H9 (cell line): ENCODE measurements at regions not wholly inside any gene's neighbourhood (a gene's known extent, or its start where the extent isn't known, plus 50 kb on each side); places are given as distances from the start of the nearest gene placed in this dataset.

Experiments used
- DNase-seq: peaks from one replicate; pipeline ENCODE4 v3.0.0-alpha.2; 2017
- H2AFZ ChIP-seq: one replicate; pipeline ENCODE4 v1.6.1; 2013; ENCODE audit warnings: mild to moderate bottlenecking, low read length, control low read depth, moderate library complexity
- H2AK5ac ChIP-seq: 2 replicates; pipeline ENCODE4 v1.6.1; 2013; ENCODE audit warnings: low read length, control low read depth, mixed read lengths; ENCODE audit not compliant: insufficient read length
- H2BK120ac ChIP-seq: one replicate; pipeline ENCODE4 v1.6.1; 2013; ENCODE audit warnings: low read depth, mild to moderate bottlenecking, low read length, control low read depth, inconsistent platforms; ENCODE audit not compliant: poor library complexity, severe bottlenecking
- H2BK12ac ChIP-seq: 2 replicates; pipeline ENCODE4 v1.6.1; 2013; ENCODE audit warnings: low read length, control low read depth, mixed read lengths, low read depth; ENCODE audit not compliant: insufficient read length
- H2BK15ac ChIP-seq: 2 replicates; pipeline ENCODE4 v1.6.1; 2013; ENCODE audit warnings: low read depth, low read length, control low read depth
- H2BK20ac ChIP-seq: one replicate; pipeline ENCODE4 v1.6.1; 2013; ENCODE audit warnings: low read depth, mild to moderate bottlenecking, low read length, control low read depth, inconsistent platforms; ENCODE audit not compliant: poor library complexity, severe bottlenecking
- H2BK5ac ChIP-seq: 2 replicates; pipeline ENCODE4 v1.6.1; 2013; ENCODE audit warnings: low read length, control low read depth, mixed read lengths; ENCODE audit not compliant: insufficient read length
- H3K14ac ChIP-seq: 2 replicates; pipeline ENCODE4 v1.6.1; 2013; ENCODE audit warnings: low read length, control low read depth; ENCODE audit not compliant: insufficient read depth
- H3K18ac ChIP-seq: 2 replicates; pipeline ENCODE4 v1.6.1; 2013; ENCODE audit warnings: low read depth, mild to moderate bottlenecking, mixed read lengths, low read length, control low read depth; ENCODE audit not compliant: insufficient read length
- H3K23ac ChIP-seq: 2 replicates; pipeline ENCODE4 v1.6.1; 2013; ENCODE audit warnings: low read length, control low read depth, mixed read lengths, low read depth; ENCODE audit not compliant: insufficient read length
- H3K23me2 ChIP-seq: 2 replicates; pipeline ENCODE4 v1.6.1; 2013; ENCODE audit warnings: low read depth, mild to moderate bottlenecking, mixed read lengths, low read length, control low read depth; ENCODE audit not compliant: insufficient read length, poor library complexity, severe bottlenecking
- H3K27ac ChIP-seq: 2 replicates; pipeline ENCODE4 v1.5.1; 2013; ENCODE audit warnings: low read length, control low read depth, mixed read lengths, low read depth; ENCODE audit not compliant: insufficient read length
- H3K27me3 ChIP-seq: 2 replicates; pipeline ENCODE4 v1.6.1; 2013; ENCODE audit warnings: low read length, control low read depth, inconsistent platforms; ENCODE audit not compliant: insufficient read depth
- H3K4ac ChIP-seq: 2 replicates; pipeline ENCODE4 v1.6.1; 2013; ENCODE audit warnings: low read depth, mild to moderate bottlenecking, control low read depth, inconsistent platforms, low read length, moderate library complexity
- H3K4me1 ChIP-seq: 2 replicates; pipeline ENCODE4 v1.6.1; 2013; ENCODE audit warnings: low read length, control low read depth, inconsistent platforms; ENCODE audit not compliant: insufficient read depth
- H3K4me2 ChIP-seq: 2 replicates; pipeline ENCODE4 v1.6.1; 2013; ENCODE audit warnings: low read length, control low read depth, mixed read lengths; ENCODE audit not compliant: insufficient read length, insufficient read depth
- H3K56ac ChIP-seq: 2 replicates; pipeline ENCODE4 v1.6.1; 2013; ENCODE audit warnings: low read depth, mild to moderate bottlenecking, mixed read lengths, low read length, control low read depth; ENCODE audit not compliant: insufficient read length
- H3K79me1 ChIP-seq: 2 replicates; pipeline ENCODE4 v1.6.1; 2013; ENCODE audit warnings: low read depth, mild to moderate bottlenecking, moderate library complexity, low read length, control low read depth, inconsistent platforms; ENCODE audit not compliant: insufficient read depth, poor library complexity, severe bottlenecking
- H3K79me2 ChIP-seq: 2 replicates; pipeline ENCODE4 v1.6.1; 2013; ENCODE audit warnings: low read length, control low read depth, inconsistent platforms; ENCODE audit not compliant: insufficient read depth
- H3K9ac ChIP-seq: 2 replicates; pipeline ENCODE4 v1.6.1; 2013; ENCODE audit warnings: low read length, control low read depth, mixed read lengths; ENCODE audit not compliant: insufficient read length; ENCODE audit errors: extremely low read depth
- H3K9me3 ChIP-seq: one replicate; pipeline ENCODE4 v1.6.1; 2013; ENCODE audit warnings: low read depth, low read length, inconsistent platforms; ENCODE audit not compliant: control insufficient read depth
- H3T11ph ChIP-seq: one replicate; pipeline ENCODE4 v1.6.1; 2013; ENCODE audit warnings: mild to moderate bottlenecking, low read length, control low read depth, inconsistent platforms
- H4K20me1 ChIP-seq: one replicate; pipeline ENCODE4 v1.6.1; 2013; ENCODE audit not compliant: control insufficient read depth, insufficient read length, insufficient read depth
- H4K5ac ChIP-seq: 2 replicates; pipeline ENCODE4 v1.6.1; 2013; ENCODE audit warnings: low read depth, mild to moderate bottlenecking, mixed read lengths, low read length, control low read depth; ENCODE audit not compliant: insufficient read length
- H4K8ac ChIP-seq: replicated peaks from 2 replicates; pipeline ENCODE4 v1.6.1; 2013; ENCODE audit warnings: low read length, control low read depth, mixed read lengths, low read depth; ENCODE audit not compliant: insufficient read length
- H4K91ac ChIP-seq: 2 replicates; pipeline ENCODE4 v1.6.1; 2013; ENCODE audit warnings: low read depth, mild to moderate bottlenecking, moderate library complexity, mixed read lengths, low read length, control low read depth; ENCODE audit not compliant: insufficient read length
- H3K27ac Mint-ChIP-seq, 3 experiments: 2 replicates in 2 of 3; 3 replicates in 1 of 3; pipeline ENCODE4 v1.8.0; 2020 to 2021; ENCODE audit warnings: mixed read lengths in 3 of 3, mild to moderate bottlenecking in 1 of 3, moderate library complexity in 1 of 3
- H3K27me3 Mint-ChIP-seq: 2 replicates; pipeline ENCODE4 v1.8.0; 2021; ENCODE audit warnings: low read depth, mild to moderate bottlenecking, moderate library complexity, mixed read lengths
- H3K36me3 Mint-ChIP-seq, 3 experiments: 2 replicates in 2 of 3; 3 replicates in 1 of 3; pipeline ENCODE4 v1.8.0; 2020 to 2021; ENCODE audit warnings: low read depth in 3 of 3, mixed read lengths in 3 of 3; ENCODE audit not compliant: insufficient read depth in 1 of 3
- H3K4me1 Mint-ChIP-seq, 2 experiments: 2 replicates each; pipeline ENCODE4 v1.8.0; 2020; ENCODE audit warnings: mixed read lengths in 2 of 2
- H3K4me3 Mint-ChIP-seq, 2 experiments: 2 replicates in 1 of 2; 3 replicates in 1 of 2; pipeline ENCODE4 v1.8.0; 2020 to 2021; ENCODE audit warnings: mild to moderate bottlenecking in 2 of 2, mixed read lengths in 2 of 2, moderate library complexity in 1 of 2
- H3K9me3 Mint-ChIP-seq, 2 experiments: 2 replicates in 1 of 2; 3 replicates in 1 of 2; pipeline ENCODE4 v1.8.0; 2020; ENCODE audit warnings: mild to moderate bottlenecking in 2 of 2, mixed read lengths in 2 of 2, moderate library complexity in 1 of 2
- WGBS: extraction: QIAGEN DNeasy Blood & Tissue Kit; methylation state at CpG from one replicate; pipeline ENCODE4 v1.1.7; 2013; ENCODE audit warnings: missing lambda C conversion rate, low lambda C conversion rate, mixed read lengths; ENCODE audit not compliant: insufficient read length; ENCODE audit errors: extremely low coverage; 5-methylcytosine and 5-hydroxymethylcytosine counted together
- TF ChIP-seq, protein P1 (sequence below): fragments of 200-600 bp; sonication (generic); conservative IDR thresholded peaks from 3 replicates; pipeline ENCODE4 v1.8.0; 2021; ENCODE audit warnings: antibody characterized with exemption, mild to moderate bottlenecking

DNA sequence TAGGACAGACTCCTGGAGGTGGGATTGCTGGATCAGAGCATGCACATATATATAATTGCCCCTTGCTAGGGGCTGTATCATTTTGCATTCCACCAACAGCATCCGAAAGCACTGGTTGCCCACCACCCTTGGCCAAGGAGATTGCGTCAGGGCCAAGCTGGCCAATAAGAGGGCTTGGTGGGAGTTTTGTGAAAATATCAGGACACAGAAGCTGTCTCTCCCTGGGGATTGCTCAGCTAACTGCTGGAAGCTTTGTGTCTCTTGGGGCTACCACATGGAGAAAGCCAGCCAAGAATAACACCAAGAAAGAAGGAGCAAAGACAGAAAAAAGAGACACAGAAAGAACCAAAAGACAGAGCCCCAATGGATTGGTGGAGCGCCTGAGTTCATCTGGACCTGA lies 90.6 kb upstream of the RALGAPA2 start:
- Mint-ChIP-seq H3K27ac (no peak overlapping the region), H3K9me3 (no peaks in the 10 kb centered on the region), H3K4me1 (peaks cover 22 to 23% of the 10 kb centered on the region in 2 experiments), H3K36me3 (no peaks in the 10 kb centered on the region), H3K4me3 (no peak overlapping the region), H3K27me3 (no peaks in the 10 kb centered on the region)
- Histone ChIP-seq H2BK20ac (no peak overlapping the region), H3K4me1 (peaks cover 7% of the 10 kb centered on the region; the same call in 1 of the 2 replicates), H3K27me3 (no peaks in the 10 kb centered on the region), H2BK12ac (no peak overlapping the region), H3K79me1 (no peaks in the 10 kb centered on the region), H3K79me2 (no peaks in the 10 kb centered on the region), H3K18ac (no peak overlapping the region), H3K4me2 (no peak overlapping the region), H3K56ac (no peak overlapping the region), H2BK120ac (no peak overlapping the region), H4K5ac (no peak overlapping the region), H3K23me2 (no peaks in the 10 kb centered on the region), H2AFZ (no peak overlapping the region), H4K8ac (no peak overlapping the region), H3K27ac (no peak overlapping the region), H3K14ac (no peak overlapping the region), H2BK5ac (no peak overlapping the region), H4K91ac (no peak overlapping the region), H2BK15ac (no peak overlapping the region), H3T11ph (no peak overlapping the region), H3K23ac (no peak overlapping the region), H3K9ac (no peak overlapping the region), H3K9me3 (no peaks in the 10 kb centered on the region), H3K4ac (no peak overlapping the region), H2AK5ac (no peak overlapping the region), H4K20me1 (no peaks in the 10 kb centered on the region)
- TF ChIP-seq, protein P1, sequence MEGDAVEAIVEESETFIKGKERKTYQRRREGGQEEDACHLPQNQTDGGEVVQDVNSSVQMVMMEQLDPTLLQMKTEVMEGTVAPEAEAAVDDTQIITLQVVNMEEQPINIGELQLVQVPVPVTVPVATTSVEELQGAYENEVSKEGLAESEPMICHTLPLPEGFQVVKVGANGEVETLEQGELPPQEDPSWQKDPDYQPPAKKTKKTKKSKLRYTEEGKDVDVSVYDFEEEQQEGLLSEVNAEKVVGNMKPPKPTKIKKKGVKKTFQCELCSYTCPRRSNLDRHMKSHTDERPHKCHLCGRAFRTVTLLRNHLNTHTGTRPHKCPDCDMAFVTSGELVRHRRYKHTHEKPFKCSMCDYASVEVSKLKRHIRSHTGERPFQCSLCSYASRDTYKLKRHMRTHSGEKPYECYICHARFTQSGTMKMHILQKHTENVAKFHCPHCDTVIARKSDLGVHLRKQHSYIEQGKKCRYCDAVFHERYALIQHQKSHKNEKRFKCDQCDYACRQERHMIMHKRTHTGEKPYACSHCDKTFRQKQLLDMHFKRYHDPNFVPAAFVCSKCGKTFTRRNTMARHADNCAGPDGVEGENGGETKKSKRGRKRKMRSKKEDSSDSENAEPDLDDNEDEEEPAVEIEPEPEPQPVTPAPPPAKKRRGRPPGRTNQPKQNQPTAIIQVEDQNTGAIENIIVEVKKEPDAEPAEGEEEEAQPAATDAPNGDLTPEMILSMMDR, result no peak
- DNase-seq, result no peak
- WGBS, result no CpG with 5 or more reads among the region's 3 CpGs
